ENCODE measurements at regions not wholly inside any gene's neighbourhood (a gene's known extent, or its start where the extent isn't known, plus 50 kb on each side); places are given as distances from the start of the nearest gene placed in this dataset.
"Not testable (repeated sequence)": the region's sequence is repeated elsewhere in the genome, so short reads cannot be mapped to it uniquely, and the experiment has no call there.

- H3K27me3 ChIP-seq (ENCODE audit: control insufficient read depth, insufficient read depth, low read length): no peaks in the 10 kb centered on the region
- no peak for DNase-seq (ENCODE audit: low read depth)
- no peak for TF ChIP-seq CTCF (IDR thresholded peaks at IDR 0.05; ENCODE audit: insufficient read depth, low read length, poor library complexity, severe bottlenecking)
- no peaks in the 10 kb centered on the region for H3K36me3 ChIP-seq (ENCODE audit: control insufficient read depth, insufficient read depth, low read length)
- no peak overlapping the region for H3K4me3 ChIP-seq (ENCODE audit: low read depth, low read length)
These were observed 220.7 kb upstream of the GAP43 start for GRCh38 chr3:115402651-115403050.

GRCh38 chr3:115403786-115404185 is 219.5 kb upstream of the GAP43 start:
- Histone ChIP-seq H3K4me3 (ENCODE audit: low read depth, low read length) (no peak overlapping the region), H3K27me3 (ENCODE audit: control insufficient read depth, insufficient read depth, low read length) (no peaks in the 10 kb centered on the region), H3K36me3 (ENCODE audit: control insufficient read depth, insufficient read depth, low read length) (no peaks in the 10 kb centered on the region)
- no peak for TF ChIP-seq CTCF (IDR thresholded peaks at IDR 0.05; ENCODE audit: insufficient read depth, low read length, poor library complexity, severe bottlenecking)
- no peak for DNase-seq (ENCODE audit: low read depth)

- TF ChIP-seq CTCF (IDR thresholded peaks at IDR 0.05; ENCODE audit: insufficient read depth, low read length, poor library complexity, severe bottlenecking): no peak
These were observed 213.7 kb upstream of the GAP43 start for GRCh38 chr3:115409596-115409995.

GRCh38 chr3:115414610-115415009 is 208.7 kb upstream of the GAP43 start:
- H3K27me3 ChIP-seq (ENCODE audit: control insufficient read depth, insufficient read depth, low read length); H3K4me3 ChIP-seq (ENCODE audit: low read depth, low read length); H3K36me3 ChIP-seq (ENCODE audit: control insufficient read depth, insufficient read depth, low read length); DNase-seq (ENCODE audit: low read depth): not testable (repeated sequence)

More at GRCh38 chr3:115409596-115409995, 213.7 kb upstream of the GAP43 start:
- no peaks in the 10 kb centered on the region for H3K36me3 ChIP-seq (ENCODE audit: control insufficient read depth, insufficient read depth, low read length)
- no peak overlapping the region for H3K4me3 ChIP-seq (ENCODE audit: low read depth, low read length)
- no peak for DNase-seq (ENCODE audit: low read depth)
- H3K27me3 ChIP-seq (ENCODE audit: control insufficient read depth, insufficient read depth, low read length): no peaks in the 10 kb centered on the region

- DNase-seq (ENCODE audit: low read depth): no peak
- TF ChIP-seq CTCF (IDR thresholded peaks at IDR 0.05; ENCODE audit: insufficient read depth, low read length, poor library complexity, severe bottlenecking): no peak
- no peaks in the 10 kb centered on the region for H3K36me3 ChIP-seq (ENCODE audit: control insufficient read depth, insufficient read depth, low read length)
- H3K4me3 ChIP-seq (ENCODE audit: low read depth, low read length): no peak overlapping the region
- no peaks in the 10 kb centered on the region for H3K27me3 ChIP-seq (ENCODE audit: control insufficient read depth, insufficient read depth, low read length)
These were observed 207.9 kb upstream of the GAP43 start for GRCh38 chr3:115415246-115415996.

- TF ChIP-seq CTCF (IDR thresholded peaks at IDR 0.05; ENCODE audit: insufficient read depth, low read length, poor library complexity, severe bottlenecking): no peak
- no peak for DNase-seq (ENCODE audit: low read depth)
- Histone ChIP-seq H3K27me3 (ENCODE audit: control insufficient read depth, insufficient read depth, low read length) (no peaks in the 10 kb centered on the region), H3K4me3 (ENCODE audit: low read depth, low read length) (no peak overlapping the region), H3K36me3 (ENCODE audit: control insufficient read depth, insufficient read depth, low read length) (no peaks in the 10 kb centered on the region)
These were observed 204.7 kb upstream of the GAP43 start for GRCh38 chr3:115418583-115418982.
